DOHH2 (cell line): ENCODE measurements at regions not wholly inside any gene's neighbourhood (a gene's known extent, or its start where the extent isn't known, plus 50 kb on each side); places are given as distances from the start of the nearest gene placed in this dataset.
A peak's percentile ranks its signal among the peaks of the same experiment; 100 is the strongest.

ENCODE experiments used
- H3F3A ChIP-seq: fragments of 200-600 bp; sonication (generic), shearing (Covaris generic); 2 replicates; pipeline ENCODE4 v1.6.0; 2016; ENCODE audit warnings: antibody characterized with exemption, mild to moderate bottlenecking; ENCODE audit not compliant: control insufficient read depth, insufficient read depth
- H3K27ac ChIP-seq: fragments of 200-600 bp; sonication (generic); 2 replicates; pipeline ENCODE4 v1.5.1; 2014; ENCODE audit warnings: low read depth, mild to moderate bottlenecking, low read length, moderate library complexity
- H3K27me3 ChIP-seq: fragments of 200-600 bp; sonication (generic); 2 replicates; pipeline ENCODE4 v1.6.1; 2014; ENCODE audit warnings: mild to moderate bottlenecking, low read length, mixed read lengths; ENCODE audit not compliant: control insufficient read depth
- H3K36me3 ChIP-seq: fragments of 200-600 bp; sonication (generic); 2 replicates; pipeline ENCODE4 v1.6.1; 2014; ENCODE audit warnings: mild to moderate bottlenecking, low read length, moderate library complexity, mixed read lengths; ENCODE audit not compliant: control insufficient read depth
- H3K4me1 ChIP-seq: fragments of 200-600 bp; sonication (generic); 2 replicates; pipeline ENCODE4 v1.6.1; 2014; ENCODE audit warnings: mild to moderate bottlenecking, low read length, mixed read lengths; ENCODE audit not compliant: control insufficient read depth
- H3K4me2 ChIP-seq: fragments of 200-600 bp; sonication (generic); 2 replicates; pipeline ENCODE4 v1.6.0; 2014; ENCODE audit warnings: mild to moderate bottlenecking, low read length, moderate library complexity
- H3K4me3 ChIP-seq: fragments of 200-600 bp; sonication (generic); 2 replicates; pipeline ENCODE4 v1.5.1; 2014; ENCODE audit warnings: mild to moderate bottlenecking, low read length, mixed read lengths
- H3K79me2 ChIP-seq: fragments of 200-600 bp; sonication (generic); 2 replicates; pipeline ENCODE4 v1.6.1; 2014; ENCODE audit warnings: mild to moderate bottlenecking, low read length, mixed read lengths; ENCODE audit not compliant: control insufficient read depth
- H3K9me2 ChIP-seq: fragments of 200-600 bp; sonication (generic); replicated peaks from 2 replicates; pipeline ENCODE4 v1.6.1; 2014; ENCODE audit warnings: mild to moderate bottlenecking, low read length, mixed read lengths; ENCODE audit not compliant: control insufficient read depth
- H3K9me3 ChIP-seq: fragments of 200-600 bp; sonication (generic); 2 replicates; pipeline ENCODE4 v1.6.1; 2014; ENCODE audit warnings: antibody characterized with exemption, low read length, mixed read lengths; ENCODE audit not compliant: control insufficient read depth, insufficient read depth
- H4K20me1 ChIP-seq: fragments of 200-600 bp; sonication (generic); 2 replicates; pipeline ENCODE4 v1.6.0; 2014; ENCODE audit warnings: low read depth, mild to moderate bottlenecking, antibody characterized with exemption, low read length, moderate library complexity; ENCODE audit not compliant: control insufficient read depth, insufficient read depth
- EZH2phosphoT487 ChIP-seq: fragments of 200-600 bp; sonication (generic); IDR thresholded peaks from 2 replicates; pipeline ENCODE4 v1.6.1; 2017; ENCODE audit warnings: borderline replicate concordance, mild to moderate bottlenecking, antibody characterized with exemption, low read length, moderate library complexity, mixed read lengths
- TF ChIP-seq, protein P1 (sequence below): fragments of 200-600 bp; sonication (generic); IDR thresholded peaks from one replicate; pipeline ENCODE4 v1.5.1; 2014; ENCODE audit warnings: antibody characterized with exemption, mild to moderate bottlenecking, low read depth, low read length; ENCODE audit not compliant: poor library complexity, severe bottlenecking

GRCh38 chr5:159749146-159749545 is 167.1 kb upstream of the ADRA1B start:
- Histone ChIP-seq H3K9me3 (no peaks in the 10 kb centered on the region), H3K36me3 (no peaks in the 10 kb centered on the region), H3K79me2 (no peaks in the 10 kb centered on the region), H3K27me3 (no peaks in the 10 kb centered on the region), H3K9me2 (no peaks in the 10 kb centered on the region), H3K4me1 (peaks cover 19% of the 10 kb centered on the region), H4K20me1 (no peaks in the 10 kb centered on the region), H3F3A (no peaks in the 10 kb centered on the region), H3K4me3 (peak overlapping the region; percentile 20; the same call in 1 of the 2 replicates), H3K4me2 (peak overlapping the region; percentile 46), H3K27ac (no peak overlapping the region)
- TF ChIP-seq EZH2phosphoT487, result no peak
- TF ChIP-seq, protein P1, sequence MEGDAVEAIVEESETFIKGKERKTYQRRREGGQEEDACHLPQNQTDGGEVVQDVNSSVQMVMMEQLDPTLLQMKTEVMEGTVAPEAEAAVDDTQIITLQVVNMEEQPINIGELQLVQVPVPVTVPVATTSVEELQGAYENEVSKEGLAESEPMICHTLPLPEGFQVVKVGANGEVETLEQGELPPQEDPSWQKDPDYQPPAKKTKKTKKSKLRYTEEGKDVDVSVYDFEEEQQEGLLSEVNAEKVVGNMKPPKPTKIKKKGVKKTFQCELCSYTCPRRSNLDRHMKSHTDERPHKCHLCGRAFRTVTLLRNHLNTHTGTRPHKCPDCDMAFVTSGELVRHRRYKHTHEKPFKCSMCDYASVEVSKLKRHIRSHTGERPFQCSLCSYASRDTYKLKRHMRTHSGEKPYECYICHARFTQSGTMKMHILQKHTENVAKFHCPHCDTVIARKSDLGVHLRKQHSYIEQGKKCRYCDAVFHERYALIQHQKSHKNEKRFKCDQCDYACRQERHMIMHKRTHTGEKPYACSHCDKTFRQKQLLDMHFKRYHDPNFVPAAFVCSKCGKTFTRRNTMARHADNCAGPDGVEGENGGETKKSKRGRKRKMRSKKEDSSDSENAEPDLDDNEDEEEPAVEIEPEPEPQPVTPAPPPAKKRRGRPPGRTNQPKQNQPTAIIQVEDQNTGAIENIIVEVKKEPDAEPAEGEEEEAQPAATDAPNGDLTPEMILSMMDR, result no peak

DNA sequence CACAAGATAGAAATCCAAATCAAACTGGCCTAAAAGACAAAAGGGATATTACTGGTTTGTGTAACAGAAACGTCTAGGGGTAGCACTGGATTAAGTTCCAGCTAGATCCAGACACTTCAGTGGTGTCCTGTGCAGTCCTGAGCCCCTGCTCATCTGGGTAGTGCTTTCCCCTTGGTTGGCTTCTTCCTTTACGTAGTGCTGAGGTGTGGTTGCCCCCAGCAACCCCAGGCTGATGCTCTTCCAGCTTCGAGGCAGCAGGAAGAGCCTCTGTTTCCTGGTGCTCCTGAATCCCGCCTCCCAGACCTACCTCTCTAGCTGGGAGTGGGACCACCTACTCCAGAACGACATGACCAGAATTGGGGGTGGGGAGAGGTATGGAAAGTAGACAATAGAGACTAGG is 166.1 kb upstream of the ADRA1B start:
- H3K4me1 ChIP-seq, result peaks cover 19% of the 10 kb centered on the region
- H3K36me3 ChIP-seq, result no peaks in the 10 kb centered on the region
- H3K27me3 ChIP-seq, result no peaks in the 10 kb centered on the region
- H3K27ac ChIP-seq, result no peak overlapping the region
- no peaks in the 10 kb centered on the region for H3K9me2 ChIP-seq
- H3K79me2 ChIP-seq, result no peaks in the 10 kb centered on the region
- H4K20me1 ChIP-seq, result no peaks in the 10 kb centered on the region
- peak overlapping the region; percentile 46 for H3K4me2 ChIP-seq
- H3K4me3 ChIP-seq, result no peak overlapping the region
- no peaks in the 10 kb centered on the region for H3K9me3 ChIP-seq
- no peaks in the 10 kb centered on the region for H3F3A ChIP-seq
- TF ChIP-seq EZH2phosphoT487, result no peak
- TF ChIP-seq, protein P1, result no peak

DNA sequence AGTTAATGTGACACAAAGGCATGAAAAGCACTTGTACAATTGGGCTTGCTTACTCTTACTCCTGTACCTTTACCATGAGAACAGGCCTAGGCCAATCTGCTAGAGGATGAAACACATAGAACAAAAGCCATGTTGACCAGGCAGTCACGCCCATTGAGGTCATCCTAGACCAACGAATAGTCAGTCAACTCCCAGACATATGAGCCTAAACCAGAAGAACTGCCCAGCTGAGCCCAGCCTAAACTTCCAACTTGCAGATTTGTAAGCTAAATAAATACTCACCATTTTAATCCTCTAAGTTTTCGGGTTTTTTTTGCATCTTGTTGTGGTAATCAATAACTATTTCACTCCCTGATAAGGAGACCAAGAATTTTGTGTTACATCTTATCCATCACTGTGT is 164.8 kb upstream of the ADRA1B start:
- Histone ChIP-seq H3K27ac (no peak overlapping the region), H3K27me3 (no peaks in the 10 kb centered on the region), H3K4me2 (no peak overlapping the region), H3K9me3 (no peaks in the 10 kb centered on the region), H3K36me3 (no peaks in the 10 kb centered on the region), H3K4me3 (no peak overlapping the region), H3K9me2 (no peaks in the 10 kb centered on the region), H3F3A (no peaks in the 10 kb centered on the region), H4K20me1 (no peaks in the 10 kb centered on the region), H3K4me1 (peaks cover 19% of the 10 kb centered on the region), H3K79me2 (no peaks in the 10 kb centered on the region)
- TF ChIP-seq, protein P1, result no peak
- TF ChIP-seq EZH2phosphoT487, result no peak
